Neural progenitor cell (in vitro differentiated cells): ENCODE measurements at regions not wholly inside any gene's neighbourhood (a gene's known extent, or its start where the extent isn't known, plus 50 kb on each side); places are given as distances from the start of the nearest gene placed in this dataset.

Source experiments
- DNase-seq: peaks from one replicate; pipeline ENCODE4 v3.0.0-alpha.2; 2016; ENCODE audit warnings: low spot score
- H2AFZ ChIP-seq: fragments of 200-600 bp; sonication (generic); replicated peaks from 2 replicates; pipeline ENCODE4 v1.6.1; 2016; ENCODE audit warnings: antibody characterized with exemption
- H3F3A ChIP-seq: fragments of 200-600 bp; sonication (generic); 2 replicates; pipeline ENCODE4 v1.6.1; 2016; ENCODE audit warnings: antibody characterized with exemption, low read depth
- H3K27ac ChIP-seq: fragments of 200-600 bp; sonication (generic); 2 replicates; pipeline ENCODE4 v1.5.1; 2016; ENCODE audit warnings: mild to moderate bottlenecking
- H3K27me3 ChIP-seq: fragments of 200-600 bp; sonication (generic); 2 replicates; pipeline ENCODE4 v1.6.1; 2016; ENCODE audit warnings: mild to moderate bottlenecking, moderate library complexity
- H3K36me3 ChIP-seq: fragments of 200-600 bp; sonication (generic); 2 replicates; pipeline ENCODE4 v1.5.1; 2016
- H3K4me1 ChIP-seq: fragments of 200-600 bp; sonication (generic); 2 replicates; pipeline ENCODE4 v1.6.1; 2016; ENCODE audit warnings: mixed run types
- H3K4me2 ChIP-seq: fragments of 200-600 bp; sonication (generic); 2 replicates; pipeline ENCODE4 v1.6.1; 2016
- H3K4me3 ChIP-seq: fragments of 200-600 bp; sonication (generic); 2 replicates; pipeline ENCODE4 v1.5.1; 2016
- H3K79me2 ChIP-seq: fragments of 200-600 bp; sonication (generic); 2 replicates; pipeline ENCODE4 v1.6.1; 2016; ENCODE audit warnings: low read depth
- H3K9ac ChIP-seq: fragments of 200-600 bp; sonication (generic); 2 replicates; pipeline ENCODE4 v1.6.1; 2016
- H3K9me3 ChIP-seq: fragments of 200-600 bp; sonication (generic); 2 replicates; pipeline ENCODE4 v1.5.1; 2016; ENCODE audit warnings: low read depth
- H4K20me1 ChIP-seq: fragments of 200-600 bp; sonication (generic); 2 replicates; pipeline ENCODE4 v1.6.1; 2016; ENCODE audit warnings: low read depth
- H3K27ac Mint-ChIP-seq: 3 replicates; pipeline ENCODE4 v1.8.0; 2021; ENCODE audit warnings: mixed read lengths
- H3K27me3 Mint-ChIP-seq: 2 replicates; pipeline ENCODE4 v1.8.0; 2022; ENCODE audit warnings: low read depth, mild to moderate bottlenecking, inconsistent platforms, moderate library complexity, mixed read lengths; ENCODE audit not compliant: insufficient read depth
- H3K36me3 Mint-ChIP-seq: 3 replicates; pipeline ENCODE4 v1.8.0; 2021; ENCODE audit warnings: mixed read lengths
- H3K4me1 Mint-ChIP-seq: 3 replicates; pipeline ENCODE4 v1.8.0; 2021; ENCODE audit warnings: mixed read lengths
- H3K4me3 Mint-ChIP-seq: 3 replicates; pipeline ENCODE4 v1.8.0; 2021; ENCODE audit warnings: mild to moderate bottlenecking, moderate library complexity, mixed read lengths
- H3K9me3 Mint-ChIP-seq: 3 replicates; pipeline ENCODE4 v1.8.0; 2020; ENCODE audit warnings: mixed read lengths
- CTCF ChIP-seq: fragments of 200-600 bp; sonication (generic); IDR thresholded peaks from 2 replicates; pipeline ENCODE4 v1.5.1; 2017; ENCODE audit warnings: antibody characterized with exemption, mild to moderate bottlenecking
- EZH2 ChIP-seq: fragments of 200-600 bp; sonication (generic); IDR thresholded peaks from 2 replicates; pipeline ENCODE4 v1.6.1; 2017; ENCODE audit warnings: antibody characterized with exemption, mild to moderate bottlenecking, moderate library complexity
- EZH2phosphoT487 ChIP-seq: fragments of 200-600 bp; sonication (generic); IDR thresholded peaks from 2 replicates; pipeline ENCODE4 v1.6.1; 2017; ENCODE audit warnings: antibody characterized with exemption

- Histone ChIP-seq H3K9me3 (no peaks in the 10 kb centered on the region), H3F3A (peaks cover 22% of the 10 kb centered on the region), H2AFZ (no peak overlapping the region), H3K79me2 (no peaks in the 10 kb centered on the region), H3K4me2 (no peak overlapping the region), H3K27me3 (no peaks in the 10 kb centered on the region), H3K4me1 (peaks cover 33% of the 10 kb centered on the region), H3K27ac (no peak overlapping the region), H3K9ac (no peak overlapping the region), H4K20me1 (no peaks in the 10 kb centered on the region), H3K4me3 (no peak overlapping the region), H3K36me3 (no peaks in the 10 kb centered on the region)
- no peaks in the 10 kb centered on the region for H3K9me3 Mint-ChIP-seq
- no peak overlapping the region for H3K27ac Mint-ChIP-seq
- no peak for DNase-seq
- H3K4me1 Mint-ChIP-seq = peaks cover 35% of the 10 kb centered on the region
- no peaks in the 10 kb centered on the region for H3K36me3 Mint-ChIP-seq
- H3K4me3 Mint-ChIP-seq = no peak overlapping the region
- peaks cover 34% of the 10 kb centered on the region for H3K27me3 Mint-ChIP-seq
- no peak for TF ChIP-seq EZH2phosphoT487
- no peak for TF ChIP-seq EZH2
- TF ChIP-seq CTCF = no peak
These were observed 202.2 kb downstream of the OPA1 start for GRCh38 chr3:193795062-193795690.

DNA sequence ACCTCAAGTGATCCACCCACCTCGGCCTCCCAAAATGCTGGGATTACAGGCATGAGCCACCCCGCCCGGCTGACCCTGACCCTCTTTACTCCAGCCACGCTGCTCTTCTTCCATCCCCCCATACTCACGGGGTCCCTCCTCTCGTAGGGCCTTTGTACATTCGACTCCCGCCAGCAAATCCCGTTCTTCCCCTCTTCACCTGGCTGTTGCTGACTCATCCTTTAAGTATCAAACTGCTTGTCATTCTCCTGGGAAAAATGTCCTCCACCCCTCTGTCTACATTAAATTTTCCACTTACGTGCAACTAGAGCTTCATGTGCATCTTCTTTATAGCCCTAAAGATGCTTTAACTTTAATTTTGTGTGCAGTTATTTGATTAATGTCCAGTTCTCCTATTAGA, 203.1 kb downstream of the OPA1 start:
- peaks cover 32% of the 10 kb centered on the region for H3K4me1 ChIP-seq

GRCh38 chr3:193797566-193797965, 204.6 kb downstream of the OPA1 start:
- no peaks in the 10 kb centered on the region for H3K9me3 ChIP-seq
- H3F3A ChIP-seq = peaks cover 17% of the 10 kb centered on the region
- no peaks in the 10 kb centered on the region for H3K9me3 Mint-ChIP-seq
- peaks cover 20% of the 10 kb centered on the region for H3K4me1 ChIP-seq
- TF ChIP-seq CTCF (no peak), EZH2phosphoT487 (no peak), EZH2 (no peak)
- peaks cover 25% of the 10 kb centered on the region for H3K4me1 Mint-ChIP-seq
- no peaks in the 10 kb centered on the region for H3K36me3 Mint-ChIP-seq
- no peak overlapping the region for H3K27ac ChIP-seq
- no peak overlapping the region for H3K4me2 ChIP-seq
- no peak overlapping the region for H3K4me3 ChIP-seq
- H3K79me2 ChIP-seq = no peaks in the 10 kb centered on the region
- peaks cover 16% of the 10 kb centered on the region for H3K27me3 Mint-ChIP-seq
- DNase-seq = no peak
- no peaks in the 10 kb centered on the region for H3K27me3 ChIP-seq
- H4K20me1 ChIP-seq = no peaks in the 10 kb centered on the region
- H2AFZ ChIP-seq = no peak overlapping the region
- H3K4me3 Mint-ChIP-seq = no peak overlapping the region
- H3K27ac Mint-ChIP-seq = no peak overlapping the region
- H3K9ac ChIP-seq = no peak overlapping the region
- no peaks in the 10 kb centered on the region for H3K36me3 ChIP-seq

More for the DNA sequence above, 203.1 kb downstream of the OPA1 start:
- H3K27me3 Mint-ChIP-seq = peaks cover 28% of the 10 kb centered on the region
- H3K36me3 Mint-ChIP-seq = no peaks in the 10 kb centered on the region
- no peak overlapping the region for H3K4me3 Mint-ChIP-seq
- no peak for DNase-seq
- Histone ChIP-seq H3K4me3 (no peak overlapping the region), H3K4me2 (no peak overlapping the region), H3F3A (peaks cover 22% of the 10 kb centered on the region), H3K9ac (no peak overlapping the region), H3K27me3 (no peaks in the 10 kb centered on the region), H4K20me1 (no peaks in the 10 kb centered on the region), H3K9me3 (no peaks in the 10 kb centered on the region), H3K36me3 (no peaks in the 10 kb centered on the region), H2AFZ (no peak overlapping the region), H3K79me2 (no peaks in the 10 kb centered on the region), H3K27ac (no peak overlapping the region)
- no peak overlapping the region for H3K27ac Mint-ChIP-seq
- no peaks in the 10 kb centered on the region for H3K9me3 Mint-ChIP-seq
- peaks cover 33% of the 10 kb centered on the region for H3K4me1 Mint-ChIP-seq
- TF ChIP-seq CTCF (no peak), EZH2 (no peak), EZH2phosphoT487 (no peak)
